ENCODE measurements at regions not wholly inside any gene's neighbourhood (a gene's known extent, or its start where the extent isn't known, plus 50 kb on each side); places are given as distances from the start of the nearest gene placed in this dataset.

- H2AFZ ChIP-seq (ENCODE audit: low read depth, low read length), result no peak overlapping the region
- H3K27me3 ChIP-seq (ENCODE audit: insufficient read depth, low read length, poor library complexity), result no peaks in the 10 kb centered on the region
- H3K9me3 ChIP-seq (ENCODE audit: insufficient read depth, low read length, severe bottlenecking), result no peaks in the 10 kb centered on the region
- ATAC-seq (ENCODE audit: insufficient read depth, low read depth), result peak; percentile 80
- H3K79me2 ChIP-seq (ENCODE audit: insufficient read depth, low read length), result no peaks in the 10 kb centered on the region
- H3K4me1 ChIP-seq (ENCODE audit: insufficient read depth, low read length), result no peaks in the 10 kb centered on the region
- no peak overlapping the region for H3K27ac ChIP-seq (ENCODE audit: low read length)
- H3K4me3 ChIP-seq (ENCODE audit: low read depth in 1 of 2, low read length in 2 of 2), result no peak overlapping the region
- TF ChIP-seq CTCF (IDR thresholded peaks at IDR 0.05; ENCODE audit: borderline replicate concordance, extremely low read depth, low read length, poor library complexity, severe bottlenecking) (peak; percentile 87), EZH2 (IDR thresholded peaks at IDR 0.05; ENCODE audit: borderline replicate concordance, low read depth, low read length, severe bottlenecking) (no peak)
- H3K36me3 ChIP-seq (ENCODE audit: insufficient read depth, low read length), result no peaks in the 10 kb centered on the region
- H4K20me1 ChIP-seq (ENCODE audit: insufficient read depth, low read length), result no peaks in the 10 kb centered on the region
- H3K4me2 ChIP-seq (ENCODE audit: insufficient read depth, low read length), result no peak overlapping the region
- DNase-seq, result peak; percentile 44
- H3K9ac ChIP-seq (ENCODE audit: low read depth, low read length), result no peak overlapping the region
Observed at GRCh38 chr11:103601225-103601846, 435.1 kb upstream of the DDI1 start.

- no peak overlapping the region for H3K4me3 ChIP-seq (ENCODE audit: low read depth in 1 of 2, low read length in 2 of 2)
- H3K9ac ChIP-seq (ENCODE audit: low read depth, low read length), result no peak overlapping the region
- H3K4me1 ChIP-seq (ENCODE audit: insufficient read depth, low read length), result no peaks in the 10 kb centered on the region
- TF ChIP-seq EZH2 (IDR thresholded peaks at IDR 0.05; ENCODE audit: borderline replicate concordance, low read depth, low read length, severe bottlenecking), result no peak
- TF ChIP-seq CTCF (IDR thresholded peaks at IDR 0.05; ENCODE audit: borderline replicate concordance, extremely low read depth, low read length, poor library complexity, severe bottlenecking), result no peak
- H3K27ac ChIP-seq (ENCODE audit: low read length), result no peak overlapping the region
- H3K27me3 ChIP-seq (ENCODE audit: insufficient read depth, low read length, poor library complexity), result no peaks in the 10 kb centered on the region
- ATAC-seq (ENCODE audit: insufficient read depth, low read depth) (no peak), DNase-seq (no peak)
- no peak overlapping the region for H2AFZ ChIP-seq (ENCODE audit: low read depth, low read length)
- H4K20me1 ChIP-seq (ENCODE audit: insufficient read depth, low read length), result no peaks in the 10 kb centered on the region
- no peak overlapping the region for H3K4me2 ChIP-seq (ENCODE audit: insufficient read depth, low read length)
- no peaks in the 10 kb centered on the region for H3K79me2 ChIP-seq (ENCODE audit: insufficient read depth, low read length)
- H3K36me3 ChIP-seq (ENCODE audit: insufficient read depth, low read length), result no peaks in the 10 kb centered on the region
- H3K9me3 ChIP-seq (ENCODE audit: insufficient read depth, low read length, severe bottlenecking), result no peaks in the 10 kb centered on the region
Observed at GRCh38 chr11:103602840-103603239, 433.6 kb upstream of the DDI1 start.

DNA sequence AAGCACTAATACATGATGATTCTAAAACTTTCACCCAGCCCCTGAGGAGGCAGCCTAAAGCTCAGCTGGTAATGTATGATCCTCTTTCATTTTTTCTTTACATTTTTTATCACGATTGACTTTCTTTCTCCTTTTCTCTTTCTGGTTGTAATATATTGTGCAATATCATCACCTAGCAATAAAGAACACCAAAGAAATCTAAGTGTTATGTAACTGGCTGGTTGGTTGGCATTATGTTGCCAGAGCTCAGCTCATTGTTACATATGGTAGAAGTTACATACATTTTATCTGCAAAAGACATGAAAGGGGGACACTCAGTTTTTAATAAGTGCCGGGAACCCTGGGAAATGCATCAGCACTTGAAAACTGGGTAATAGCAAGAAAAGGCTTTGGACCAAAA is 432.1 kb upstream of the DDI1 start:
- TF ChIP-seq EZH2 (IDR thresholded peaks at IDR 0.05; ENCODE audit: borderline replicate concordance, low read depth, low read length, severe bottlenecking) (no peak), CTCF (IDR thresholded peaks at IDR 0.05; ENCODE audit: borderline replicate concordance, extremely low read depth, low read length, poor library complexity, severe bottlenecking) (no peak)
- H3K4me3 ChIP-seq (ENCODE audit: low read depth in 1 of 2, low read length in 2 of 2), result no peak overlapping the region
- ATAC-seq (ENCODE audit: insufficient read depth, low read depth), result no peak

More for the DNA sequence above, 432.1 kb upstream of the DDI1 start:
- Histone ChIP-seq H3K36me3 (ENCODE audit: insufficient read depth, low read length) (no peaks in the 10 kb centered on the region), H3K27ac (ENCODE audit: low read length) (no peak overlapping the region), H3K27me3 (ENCODE audit: insufficient read depth, low read length, poor library complexity) (no peaks in the 10 kb centered on the region), H3K79me2 (ENCODE audit: insufficient read depth, low read length) (no peaks in the 10 kb centered on the region), H3K9ac (ENCODE audit: low read depth, low read length) (no peak overlapping the region), H3K9me3 (ENCODE audit: insufficient read depth, low read length, severe bottlenecking) (no peaks in the 10 kb centered on the region), H2AFZ (ENCODE audit: low read depth, low read length) (no peak overlapping the region), H3K4me2 (ENCODE audit: insufficient read depth, low read length) (no peak overlapping the region), H3K4me1 (ENCODE audit: insufficient read depth, low read length) (no peaks in the 10 kb centered on the region), H4K20me1 (ENCODE audit: insufficient read depth, low read length) (no peaks in the 10 kb centered on the region)
- DNase-seq, result no peak

Data from DND-41 (cell line).